Hematopoietic multipotent progenitor cell treated with erythropoietin and hydrocortisone succinate and interleukin-3 and kit ligand, for 15 days (in vitro differentiated cells): ENCODE measurements at regions not wholly inside any gene's neighbourhood (a gene's known extent, or its start where the extent isn't known, plus 50 kb on each side); places are given as distances from the start of the nearest gene placed in this dataset.
"Not testable (repeated sequence)": the region's sequence is repeated elsewhere in the genome, so short reads cannot be mapped to it uniquely, and the experiment has no call there.

Experiments used
- DNase-seq: peaks from one replicate; pipeline ENCODE4 v3.0.0-alpha.2; 2015; ENCODE audit warnings: low spot score

DNA sequence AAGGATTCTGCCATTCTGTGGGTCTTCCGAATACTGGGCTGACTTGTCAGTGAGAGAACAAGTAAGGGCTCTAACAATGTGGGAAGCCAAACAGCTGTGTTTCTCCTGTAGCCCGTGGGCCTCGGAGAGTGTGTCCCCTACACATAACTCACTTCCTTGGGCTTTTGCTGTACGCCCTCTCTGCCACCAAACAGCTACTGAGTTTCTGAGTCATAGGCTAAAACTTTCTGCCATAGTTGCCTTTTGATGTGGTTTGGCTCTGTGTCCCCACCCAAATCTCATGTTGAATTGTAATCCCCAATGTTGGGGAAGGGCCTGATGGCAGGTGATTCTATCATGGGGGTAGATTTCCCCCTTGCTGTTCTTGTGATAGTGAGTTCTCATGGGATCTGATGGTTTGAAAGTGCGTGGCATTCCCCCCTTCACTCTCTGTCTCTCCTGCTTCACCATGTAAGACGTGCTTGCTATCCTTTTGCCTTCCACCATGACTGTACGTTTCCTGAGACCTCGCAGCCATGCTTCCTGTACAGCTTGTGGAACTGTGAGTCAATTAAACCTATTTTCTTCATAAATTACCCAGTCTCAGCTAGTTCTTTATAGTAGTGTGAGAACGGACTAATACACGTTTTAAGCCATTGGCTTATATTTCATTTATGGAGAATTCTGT, 194.8 kb upstream of the HMCN1 start:
- no peak for DNase-seq

DNA sequence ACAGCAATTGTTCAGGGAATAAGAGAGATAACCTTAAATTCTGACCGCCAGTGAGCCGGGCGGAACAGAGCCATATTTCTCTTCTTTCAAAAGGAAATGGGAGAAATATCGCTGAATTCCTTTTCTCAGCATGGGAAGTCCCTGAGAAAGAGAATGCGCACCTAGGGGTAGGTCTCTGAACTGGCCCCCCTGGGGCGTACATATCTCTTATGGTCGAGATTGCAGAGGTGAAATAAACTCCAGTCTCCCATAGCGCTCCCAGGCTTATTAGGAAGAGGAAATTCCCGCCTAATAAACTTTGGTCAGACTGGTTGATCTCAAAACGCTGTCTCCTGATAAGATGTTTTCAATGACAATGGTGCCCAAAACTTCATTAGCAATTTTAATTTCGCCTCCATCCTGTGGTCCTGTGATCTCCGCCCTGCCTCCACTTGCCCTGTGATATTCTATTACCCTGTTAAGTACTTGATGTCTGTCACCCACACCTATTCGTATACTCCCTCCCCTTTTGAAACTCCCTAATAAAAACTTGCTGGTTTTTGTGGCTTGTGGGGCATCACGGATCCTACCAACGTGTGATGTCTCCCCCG, 195.8 kb upstream of the HMCN1 start:
- DNase-seq, result not testable (repeated sequence)

DNA sequence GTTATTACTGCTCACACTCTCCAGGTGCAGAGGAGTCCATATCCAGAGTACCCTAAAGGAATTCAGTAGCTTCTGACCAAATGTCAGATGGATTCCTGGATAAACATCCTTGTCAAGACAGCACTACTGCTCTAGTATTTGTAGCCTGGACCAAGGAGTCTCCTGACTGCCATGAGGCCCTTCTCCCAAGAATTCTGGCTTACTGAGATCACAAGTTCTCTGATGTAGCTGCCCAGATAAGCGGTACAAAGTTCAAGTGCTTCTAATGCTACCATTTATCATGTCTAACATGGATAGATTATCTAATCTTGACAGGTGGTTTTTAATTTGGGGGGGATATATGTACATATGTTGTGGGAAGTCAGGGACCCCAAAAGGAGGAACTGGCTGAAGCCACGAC, 196.6 kb upstream of the HMCN1 start:
- DNase-seq, result no peak

DNA sequence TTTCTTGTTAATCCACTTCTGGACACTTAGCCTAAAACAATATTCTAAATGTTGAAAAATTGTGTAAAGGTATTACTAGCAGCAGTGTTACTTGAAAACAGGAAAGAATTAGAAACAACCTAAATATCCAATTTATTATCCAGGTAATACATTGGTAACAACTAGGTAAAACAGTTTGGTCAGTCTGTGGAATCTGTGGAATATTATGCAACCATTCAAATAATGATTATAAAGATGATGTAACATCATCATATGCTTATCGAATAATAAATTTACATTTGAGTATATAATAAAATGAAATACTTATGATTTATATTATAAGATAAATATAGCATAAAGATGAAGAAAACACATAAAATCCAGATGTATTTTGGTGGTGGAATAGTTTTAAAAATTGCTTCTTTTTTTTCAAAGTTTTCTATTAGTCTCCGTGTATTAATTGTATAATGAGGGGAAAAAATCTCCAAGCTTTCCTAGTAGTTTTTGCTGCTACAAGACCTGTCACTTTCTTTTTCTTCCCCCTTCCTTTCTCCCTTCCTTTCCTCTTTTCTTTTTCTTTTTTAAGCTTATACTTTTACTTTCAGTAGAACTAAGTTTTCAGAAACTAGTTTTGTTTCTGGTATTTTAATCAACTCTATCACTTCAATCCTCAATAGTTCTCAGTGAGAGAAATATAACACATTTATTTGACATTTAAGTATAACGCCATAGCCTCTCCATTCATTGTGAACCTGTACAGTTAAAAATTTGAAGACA, 197.8 kb upstream of the HMCN1 start:
- DNase-seq, result no peak

DNA sequence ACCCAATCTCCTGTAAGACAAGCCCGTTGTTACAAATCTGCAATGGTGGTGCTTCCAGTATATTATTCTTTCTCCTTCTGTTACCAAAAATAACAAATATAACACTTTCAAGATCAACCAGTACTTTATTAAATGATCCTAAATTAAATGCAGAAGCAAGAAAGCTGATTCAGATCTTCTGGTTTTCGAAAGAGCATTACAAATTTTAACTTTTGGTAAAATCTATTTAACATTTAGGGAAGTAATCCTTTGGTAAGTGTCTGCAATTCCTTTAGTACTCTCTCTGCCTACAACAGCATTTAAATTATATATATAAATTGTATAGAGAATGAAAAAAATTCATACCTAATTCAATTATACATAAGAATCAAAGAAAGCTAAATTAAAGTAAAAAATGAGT, 198.6 kb upstream of the HMCN1 start:
- no peak for DNase-seq

DNA sequence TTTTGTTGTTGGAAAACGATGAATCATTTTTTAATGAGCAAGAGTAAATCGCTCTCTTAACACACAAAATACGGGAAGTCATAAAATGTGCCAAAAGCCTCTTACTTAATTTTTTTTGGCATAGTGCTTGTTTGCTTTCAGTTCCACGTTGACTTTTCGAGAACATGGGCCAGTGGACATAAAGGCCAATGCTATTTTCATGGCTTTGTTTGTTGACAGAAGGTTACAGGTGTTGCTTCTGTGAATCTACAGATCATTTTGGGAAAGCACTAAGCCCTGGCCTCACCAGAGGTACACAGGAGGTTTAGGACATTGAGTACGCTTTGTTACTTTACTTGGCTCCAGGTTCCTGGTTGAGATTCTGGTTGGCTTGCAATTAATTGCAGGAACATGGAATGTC, 199.4 kb upstream of the HMCN1 start:
- no peak for DNase-seq

DNA sequence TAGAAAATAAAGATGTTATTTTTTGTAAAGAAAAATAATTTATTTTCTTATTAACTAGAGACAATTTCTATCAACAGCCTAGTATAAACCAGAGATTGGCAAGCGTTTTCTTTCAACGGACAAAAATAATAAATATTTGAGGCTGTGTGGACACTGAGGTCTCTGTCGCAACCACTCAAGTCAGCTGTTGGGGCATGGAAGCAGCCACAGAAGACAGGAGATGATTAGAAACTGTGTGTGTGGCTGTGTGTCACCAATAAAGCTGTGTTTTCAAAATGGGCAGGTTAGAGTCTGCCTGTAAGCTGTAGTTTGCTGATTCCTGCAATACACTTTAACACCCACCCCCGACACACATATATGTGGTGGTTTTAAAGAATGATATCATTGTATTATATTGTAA, 200.6 kb upstream of the HMCN1 start:
- no peak for DNase-seq

DNA sequence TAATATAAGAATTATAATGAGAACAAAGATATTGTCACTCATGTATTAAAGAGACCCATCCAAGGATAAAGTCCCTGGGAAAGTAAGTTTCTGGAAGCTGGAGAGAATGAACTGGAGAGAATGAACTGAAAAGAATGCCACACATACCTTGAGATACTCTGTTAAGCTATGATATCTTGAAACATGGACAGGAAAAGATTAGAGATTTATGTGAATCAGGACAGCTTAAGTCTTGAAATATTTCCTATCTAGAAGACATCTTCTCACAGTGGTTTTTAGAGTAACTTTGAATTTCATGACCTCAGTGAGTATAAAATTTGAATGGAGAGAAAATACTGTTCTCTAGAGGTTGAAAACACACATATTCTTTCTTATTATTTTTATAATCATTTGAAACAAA, 201.3 kb upstream of the HMCN1 start:
- no peak for DNase-seq

DNA sequence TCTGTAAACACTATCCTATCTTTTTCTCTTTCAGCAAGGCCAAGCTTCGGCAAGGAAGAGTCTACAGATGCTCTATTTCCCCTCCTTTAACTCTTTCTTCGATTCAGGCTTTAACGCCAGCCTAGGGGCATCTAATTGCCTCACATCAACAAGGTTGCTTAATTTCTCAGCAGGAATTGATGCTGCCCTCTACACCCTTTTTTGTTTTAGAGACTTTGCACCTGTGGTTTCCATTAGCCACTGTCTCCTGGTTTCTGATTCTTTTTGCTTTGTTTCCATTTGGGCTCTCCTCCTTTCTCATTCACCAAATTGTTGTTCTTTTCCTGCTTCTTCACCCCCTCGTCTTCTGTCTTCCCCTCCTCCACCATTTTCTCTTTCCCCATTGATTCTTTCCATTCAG, 202.4 kb upstream of the HMCN1 start:
- DNase-seq, result no peak

DNA sequence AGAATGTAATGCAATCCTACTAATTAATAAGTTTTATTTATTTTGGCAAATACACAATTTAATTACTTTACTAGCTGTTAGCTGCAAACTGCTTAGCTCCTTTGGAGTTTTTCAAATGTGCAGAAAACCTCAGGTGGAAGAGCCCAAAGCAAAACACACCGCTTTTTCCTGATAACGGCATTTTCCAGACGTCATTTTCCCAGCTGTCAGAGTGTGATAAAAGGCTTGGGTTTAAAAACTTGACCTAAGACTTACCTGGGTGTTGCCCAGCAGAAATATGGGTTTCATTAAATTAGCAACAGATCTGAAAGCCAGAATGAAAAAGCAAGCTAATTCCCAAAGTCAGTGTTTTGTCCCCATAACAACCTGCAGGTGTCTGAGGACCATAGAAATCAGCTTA, 204.0 kb upstream of the HMCN1 start:
- no peak for DNase-seq

DNA sequence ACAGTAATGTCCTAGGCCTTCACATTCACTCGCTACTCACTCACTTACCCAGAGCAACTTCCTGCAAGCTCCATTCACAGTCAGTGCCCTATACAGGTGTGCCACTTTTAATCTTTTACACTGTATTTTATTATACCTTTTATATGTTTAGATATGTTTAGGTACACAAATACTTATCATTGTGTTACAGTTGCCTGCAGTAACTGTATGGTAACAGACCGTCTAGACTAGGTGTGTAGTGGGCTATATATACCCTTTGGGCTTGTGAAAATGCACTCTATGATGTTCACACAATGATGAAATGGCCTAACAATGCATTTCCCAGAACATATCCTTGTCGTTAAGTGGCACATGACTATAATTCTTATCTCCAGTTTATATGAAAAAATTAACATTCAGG, 204.5 kb upstream of the HMCN1 start:
- no peak for DNase-seq

DNA sequence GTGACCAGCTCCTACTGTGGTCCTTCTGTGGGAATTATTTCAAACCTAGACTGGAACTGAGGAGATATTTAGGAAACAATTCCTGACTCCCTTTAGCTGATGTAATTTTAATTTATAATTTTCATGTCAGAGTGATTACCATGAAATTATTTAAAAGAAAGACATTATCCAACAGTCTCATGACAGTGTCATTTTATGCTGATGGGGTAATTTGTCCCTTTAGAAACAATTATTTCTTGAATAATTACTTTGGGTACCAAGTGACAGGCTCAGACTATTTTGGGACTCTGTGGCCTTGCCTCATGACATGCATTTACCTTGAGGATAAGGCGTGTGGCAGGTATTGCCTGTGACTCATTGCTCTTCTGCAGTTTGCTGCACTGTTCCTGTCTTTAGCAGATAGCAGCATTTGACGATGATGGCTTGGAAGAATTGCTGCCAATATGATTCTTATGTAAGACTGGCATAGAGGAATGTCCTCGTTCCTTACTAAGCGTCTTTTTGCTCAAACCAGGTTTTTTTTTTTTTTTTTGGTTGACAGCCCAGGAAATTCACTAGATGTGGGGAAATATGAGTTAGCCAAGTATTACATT, 206.0 kb upstream of the HMCN1 start:
- no peak for DNase-seq

DNA sequence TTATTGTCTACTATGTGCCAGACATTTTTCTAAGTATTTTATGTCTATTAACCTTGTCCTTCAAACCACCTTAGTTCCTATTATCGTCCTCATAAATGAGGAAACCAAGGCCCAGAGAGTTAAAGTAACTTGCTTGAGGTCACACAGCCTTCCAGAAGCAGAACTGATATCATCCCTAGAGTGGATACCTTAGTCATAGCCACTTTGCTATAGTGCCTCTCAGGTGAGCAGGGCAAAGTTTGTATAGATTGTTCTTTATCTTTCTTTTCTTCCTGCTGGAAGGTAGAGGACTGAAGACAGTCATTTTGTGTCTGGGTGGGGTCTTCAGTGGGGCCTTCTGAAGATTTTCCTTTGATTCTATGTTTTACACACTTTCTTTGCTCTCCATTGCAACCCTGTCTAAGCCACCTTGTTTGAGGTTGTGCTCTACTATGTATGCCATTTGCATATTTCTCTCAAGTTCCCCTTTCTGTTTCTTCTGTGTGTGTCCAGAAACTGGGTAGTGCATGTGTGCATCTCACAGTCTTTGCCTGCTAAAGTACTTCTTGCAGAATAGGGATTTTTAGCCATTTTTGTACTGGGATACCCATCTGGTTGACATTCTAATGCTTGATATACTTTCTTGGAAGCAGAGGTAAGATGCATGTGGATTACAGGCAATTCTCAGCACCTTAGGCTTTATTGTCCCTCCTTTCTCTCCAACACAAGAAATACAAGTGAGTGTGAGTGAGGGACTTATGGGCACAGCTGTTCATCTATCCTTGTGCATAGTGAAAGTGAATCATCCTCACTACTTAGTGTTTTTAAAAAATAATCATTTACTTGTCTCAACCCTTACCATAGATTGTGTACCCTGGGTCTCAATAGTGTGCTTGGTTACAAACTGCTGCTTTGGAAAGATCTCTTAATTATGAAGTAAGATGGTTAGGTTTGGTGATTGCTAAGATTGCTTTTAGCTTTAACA, 207.6 kb upstream of the HMCN1 start:
- no peak for DNase-seq

DNA sequence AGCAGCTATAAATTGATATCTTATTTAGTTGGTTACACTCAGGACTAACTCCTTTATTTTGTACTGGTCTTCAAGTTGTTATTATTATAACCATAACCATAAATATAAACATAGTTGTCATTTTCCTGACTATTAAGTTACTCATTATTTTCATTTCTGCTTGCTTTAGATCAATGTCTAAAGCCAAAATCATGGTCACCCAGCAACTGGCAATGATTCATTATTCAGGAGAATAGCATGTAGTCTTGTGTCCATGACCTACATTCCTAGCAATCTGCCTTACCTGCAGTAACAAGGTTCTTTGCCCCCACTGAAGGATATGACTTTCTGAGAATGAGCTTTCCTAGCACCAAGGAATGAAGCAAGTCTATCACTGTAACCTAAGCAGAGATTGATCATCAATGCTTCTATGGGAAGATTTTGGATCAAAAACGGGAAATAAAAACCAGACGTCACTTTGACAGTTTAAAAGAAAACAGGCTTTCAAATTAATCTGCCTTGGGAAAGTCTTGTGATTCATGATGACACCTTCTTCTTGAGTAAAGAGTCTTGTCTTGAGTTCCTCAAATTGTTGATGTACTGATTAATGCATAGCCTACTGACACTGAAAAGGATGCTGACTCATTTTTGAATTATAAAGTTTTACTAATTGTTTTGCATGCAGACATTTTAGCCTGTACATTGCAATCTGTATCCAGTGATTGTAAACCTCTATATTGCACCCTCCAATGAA, 203.3 kb upstream of the IVNS1ABP start:
- DNase-seq, result no peak

DNA sequence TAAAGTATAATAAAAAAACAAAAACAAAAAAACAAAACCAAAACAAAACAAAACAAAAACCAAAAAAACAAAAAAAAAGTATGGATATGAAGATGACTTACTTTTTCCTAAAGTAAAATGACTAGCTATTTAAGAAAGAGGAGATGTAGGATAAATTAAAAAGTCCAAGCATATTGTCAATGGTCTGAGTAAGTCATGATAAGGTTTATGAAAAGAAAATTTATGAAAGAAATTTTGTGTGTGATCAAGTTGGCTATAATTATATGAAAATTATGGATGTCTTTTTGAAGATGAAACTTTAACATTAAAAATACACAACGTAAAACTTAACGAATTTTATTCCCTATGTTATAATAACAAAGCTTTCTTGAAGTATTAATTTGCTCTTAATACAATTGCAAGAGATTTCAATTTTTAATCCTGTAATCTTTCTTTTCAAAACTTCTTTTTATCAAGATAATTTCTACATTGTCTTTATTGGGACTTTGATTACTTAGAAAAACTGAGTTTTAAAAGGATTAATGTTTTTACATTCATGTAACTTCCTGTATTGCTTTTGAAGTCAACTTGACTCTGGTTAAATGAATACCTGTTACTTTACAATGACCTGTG, 200.9 kb upstream of the IVNS1ABP start:
- no peak for DNase-seq

DNA sequence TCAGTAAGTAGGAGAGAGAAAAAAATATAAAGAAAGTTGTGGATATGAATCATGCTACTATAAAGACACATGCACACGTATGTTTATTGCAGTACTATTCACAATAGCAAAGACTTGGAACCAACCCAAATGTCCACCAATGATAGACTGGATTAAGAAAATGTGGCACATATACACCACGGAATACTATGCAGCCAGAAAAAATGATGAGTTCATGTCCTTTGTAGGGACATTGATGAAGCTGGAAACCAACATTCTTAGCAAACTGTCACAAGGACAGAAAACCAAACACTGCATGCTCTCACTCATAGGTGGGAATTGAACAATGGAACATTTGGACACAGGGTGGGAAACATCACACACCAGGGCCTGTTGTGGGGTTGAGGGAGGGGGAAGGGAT, 200.3 kb upstream of the IVNS1ABP start:
- not testable (repeated sequence) for DNase-seq

DNA sequence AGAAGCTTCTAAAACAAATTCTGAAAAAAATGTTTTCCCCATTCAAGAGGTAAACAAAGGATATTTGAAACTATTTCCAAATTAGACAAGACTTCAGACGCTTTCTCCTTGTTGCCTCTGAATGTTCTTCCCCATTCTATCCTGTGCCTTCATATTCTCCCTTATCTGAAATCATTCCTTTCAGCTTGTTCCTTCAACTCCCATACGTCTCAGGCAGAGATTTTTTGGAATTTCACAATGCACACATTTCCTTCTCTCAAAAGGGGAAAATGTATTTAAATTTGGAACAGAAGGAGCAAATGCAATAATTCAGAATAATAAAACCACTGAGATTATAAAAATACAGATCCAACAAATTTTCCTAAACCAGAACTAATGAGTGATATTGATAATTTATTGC, 198.7 kb upstream of the IVNS1ABP start:
- DNase-seq, result no peak

DNA sequence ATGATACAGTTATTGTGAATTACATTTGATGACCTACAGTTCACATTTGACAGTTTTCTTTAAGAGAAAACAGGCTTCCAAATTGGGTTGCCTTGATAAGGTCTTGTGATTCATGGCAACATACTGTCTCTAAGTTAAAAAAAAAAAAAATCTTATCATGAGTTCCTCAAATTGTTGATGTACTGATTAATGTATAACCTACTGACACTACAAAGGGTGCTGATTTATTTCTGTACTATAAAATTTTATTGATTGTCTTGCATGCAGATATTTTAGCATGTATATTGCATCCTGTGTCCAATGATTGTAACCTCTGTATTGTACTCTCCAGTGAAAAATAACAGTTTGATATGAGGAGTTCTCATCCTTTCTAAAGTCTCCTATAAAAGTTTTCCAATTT, 197.3 kb upstream of the IVNS1ABP start:
- DNase-seq, result no peak

DNA sequence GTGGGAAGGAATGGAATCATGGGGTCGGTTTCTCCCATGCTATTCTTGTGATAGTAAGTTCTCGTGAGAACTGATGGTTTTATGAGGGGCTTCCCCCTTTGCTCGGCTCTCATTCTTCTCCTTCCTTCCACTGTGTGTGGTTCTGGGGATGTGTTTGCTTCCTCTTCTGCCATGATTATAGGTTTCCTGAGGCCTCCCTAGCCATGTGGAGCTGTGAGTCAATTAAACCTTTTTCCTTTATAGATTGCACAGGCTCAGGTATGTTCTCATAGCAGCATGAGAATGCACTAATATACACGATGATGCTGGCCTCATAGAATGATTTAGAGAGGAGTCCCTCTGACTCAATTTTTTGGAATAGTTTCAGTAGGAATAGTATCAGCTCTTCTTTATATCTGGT, 195.4 kb upstream of the IVNS1ABP start:
- no peak for DNase-seq

DNA sequence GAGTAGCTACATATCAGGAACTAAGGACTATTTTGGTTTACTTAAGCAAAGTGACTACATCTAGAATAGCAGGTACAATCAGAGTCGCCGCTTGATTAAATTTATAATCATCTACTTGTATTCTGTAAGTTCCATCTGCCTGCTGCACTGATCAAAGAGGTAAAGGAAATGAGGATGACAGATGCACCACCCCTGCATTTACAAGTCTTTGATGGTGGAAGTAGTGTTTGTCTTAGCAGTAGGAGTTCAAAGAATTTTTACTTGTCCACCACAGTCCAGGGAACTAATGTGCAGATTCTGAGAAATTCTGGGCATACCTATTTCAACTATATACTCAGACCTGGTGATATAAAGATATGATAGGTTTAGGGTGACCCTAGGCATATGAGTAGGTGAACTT, 184.1 kb upstream of the IVNS1ABP start:
- DNase-seq, result no peak
